GM18907 (cell line): ENCODE measurements at regions not wholly inside any gene's neighbourhood (a gene's known extent, or its start where the extent isn't known, plus 50 kb on each side); places are given as distances from the start of the nearest gene placed in this dataset.
"Not testable (repeated sequence)": the region's sequence is repeated elsewhere in the genome, so short reads cannot be mapped to it uniquely, and the experiment has no call there.

Experiments used
- ATAC-seq: cut with Tn5 transposase; IDR thresholded peaks from one replicate; pipeline ENCODE4 v1.9.1; 2021; ENCODE audit warnings: mild to moderate bottlenecking, moderate library complexity; ENCODE audit not compliant: unreplicated experiment

GRCh38 chr4:146076081-146076480 is 99.4 kb upstream of the LSM6 start:
- ATAC-seq, result no peak

GRCh38 chr4:146073517-146073916 is 102.0 kb upstream of the LSM6 start:
- peak; percentile 71 for ATAC-seq

GRCh38 chr4:146072376-146072775 is 103.1 kb upstream of the LSM6 start:
- ATAC-seq, result no peak

GRCh38 chr4:146071390-146071789 is 104.1 kb upstream of the LSM6 start:
- no peak for ATAC-seq

GRCh38 chr4:146063143-146063542 is 112.4 kb upstream of the LSM6 start:
- no peak for ATAC-seq

- ATAC-seq, result no peak
Observed at GRCh38 chr4:146062340-146062739, 113.2 kb upstream of the LSM6 start.

- no peak for ATAC-seq
Observed at GRCh38 chr4:146061610-146062334, 113.7 kb upstream of the LSM6 start.

GRCh38 chr4:146059865-146060264 is 115.7 kb upstream of the LSM6 start:
- ATAC-seq, result peak; percentile 93

GRCh38 chr4:146059151-146059550 is 116.4 kb upstream of the LSM6 start:
- no peak for ATAC-seq

GRCh38 chr4:146058531-146058930 is 117.0 kb upstream of the LSM6 start:
- no peak for ATAC-seq

GRCh38 chr4:146054676-146055075 is 116.1 kb upstream of the ZNF827 start:
- peak; percentile 41 for ATAC-seq

- no peak for ATAC-seq
Observed at GRCh38 chr4:146053891-146054290, 115.3 kb upstream of the ZNF827 start.

- ATAC-seq, result no peak
Observed at GRCh38 chr4:146051728-146052391, 113.2 kb upstream of the ZNF827 start.

- ATAC-seq, result no peak
Observed at GRCh38 chr4:146051223-146051622, 112.6 kb upstream of the ZNF827 start.

GRCh38 chr4:146049802-146050201 is 111.2 kb upstream of the ZNF827 start:
- peak; percentile 91 for ATAC-seq

GRCh38 chr4:146047768-146048167 is 109.1 kb upstream of the ZNF827 start:
- not testable (repeated sequence) for ATAC-seq

- no peak for ATAC-seq
Observed at GRCh38 chr4:146041139-146042004, 102.7 kb upstream of the ZNF827 start.

- no peak for ATAC-seq
Observed at GRCh38 chr4:146040623-146041022, 102.0 kb upstream of the ZNF827 start.

- ATAC-seq, result no peak
Observed at GRCh38 chr4:146033149-146033548, 94.5 kb upstream of the ZNF827 start.

GRCh38 chr4:146032234-146032860 is 93.7 kb upstream of the ZNF827 start:
- peak; percentile 33 for ATAC-seq
